Type B pancreatic cell (in vitro differentiated cells): ENCODE measurements at regions not wholly inside any gene's neighbourhood (a gene's known extent, or its start where the extent isn't known, plus 50 kb on each side); places are given as distances from the start of the nearest gene placed in this dataset.

Experiments used
- DNase-seq: peaks from one replicate; pipeline ENCODE4 v3.0.0; 2021; ENCODE audit warnings: mixed read lengths; ENCODE audit not compliant: unreplicated experiment; ENCODE audit errors: extremely low spot score
- H3K27ac Mint-ChIP-seq: 2 replicates; pipeline ENCODE4 v1.8.0; 2021; ENCODE audit warnings: mild to moderate bottlenecking, mixed read lengths
- H3K27me3 Mint-ChIP-seq: 2 replicates; pipeline ENCODE4 v1.8.0; 2021; ENCODE audit warnings: mixed read lengths
- H3K36me3 Mint-ChIP-seq: 2 replicates; pipeline ENCODE4 v1.8.0; 2021; ENCODE audit warnings: mixed read lengths
- H3K4me1 Mint-ChIP-seq: one replicate; pipeline ENCODE4 v1.8.0; 2021; ENCODE audit warnings: mixed read lengths; ENCODE audit not compliant: unreplicated experiment
- H3K4me3 Mint-ChIP-seq: 2 replicates; pipeline ENCODE4 v1.8.0; 2021; ENCODE audit warnings: mild to moderate bottlenecking, mixed read lengths
- H3K9me3 Mint-ChIP-seq: 2 replicates; pipeline ENCODE4 v1.8.0; 2021; ENCODE audit warnings: mixed read lengths
- CTCF ChIP-seq: fragments of 200-600 bp; sonication (generic); conservative IDR thresholded peaks from 2 replicates; pipeline ENCODE4 v1.5.0; 2021; ENCODE audit warnings: antibody characterized with exemption, mild to moderate bottlenecking

DNA sequence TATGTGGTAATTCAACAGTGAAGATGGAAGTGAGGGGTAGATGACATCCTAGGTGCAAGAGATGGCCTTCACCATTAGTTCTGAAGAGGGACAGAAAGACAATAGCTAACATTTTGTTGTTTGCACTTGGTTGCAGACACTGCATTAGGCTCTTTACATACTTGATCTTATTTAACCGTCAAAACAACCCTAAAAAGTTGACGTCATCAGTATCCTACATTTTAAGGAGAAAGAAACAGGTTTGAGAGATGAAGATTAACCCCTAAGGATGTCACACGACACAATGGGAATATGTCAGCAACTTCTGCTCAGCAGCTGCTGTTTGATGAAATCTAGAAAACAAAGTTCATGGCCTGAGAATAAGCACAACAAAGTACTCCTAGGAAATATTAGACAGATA is 72.6 kb upstream of the MC3R start:
- TF ChIP-seq CTCF = no peak
- peaks cover 4% of the 10 kb centered on the region for H3K9me3 Mint-ChIP-seq
- no peak overlapping the region for H3K27ac Mint-ChIP-seq
- H3K27me3 Mint-ChIP-seq = no peaks in the 10 kb centered on the region
- no peak for DNase-seq
- H3K4me1 Mint-ChIP-seq = no peaks in the 10 kb centered on the region
- H3K4me3 Mint-ChIP-seq = no peak overlapping the region
- H3K36me3 Mint-ChIP-seq = no peaks in the 10 kb centered on the region

- DNase-seq = no peak
- H3K27ac Mint-ChIP-seq = no peak overlapping the region
- peaks cover 4% of the 10 kb centered on the region for H3K9me3 Mint-ChIP-seq
- no peaks in the 10 kb centered on the region for H3K36me3 Mint-ChIP-seq
- TF ChIP-seq CTCF = no peak
- no peaks in the 10 kb centered on the region for H3K4me1 Mint-ChIP-seq
- H3K27me3 Mint-ChIP-seq = no peaks in the 10 kb centered on the region
- H3K4me3 Mint-ChIP-seq = no peak overlapping the region
These were observed 70.3 kb upstream of the MC3R start for GRCh38 chr20:56178219-56178618.

DNA sequence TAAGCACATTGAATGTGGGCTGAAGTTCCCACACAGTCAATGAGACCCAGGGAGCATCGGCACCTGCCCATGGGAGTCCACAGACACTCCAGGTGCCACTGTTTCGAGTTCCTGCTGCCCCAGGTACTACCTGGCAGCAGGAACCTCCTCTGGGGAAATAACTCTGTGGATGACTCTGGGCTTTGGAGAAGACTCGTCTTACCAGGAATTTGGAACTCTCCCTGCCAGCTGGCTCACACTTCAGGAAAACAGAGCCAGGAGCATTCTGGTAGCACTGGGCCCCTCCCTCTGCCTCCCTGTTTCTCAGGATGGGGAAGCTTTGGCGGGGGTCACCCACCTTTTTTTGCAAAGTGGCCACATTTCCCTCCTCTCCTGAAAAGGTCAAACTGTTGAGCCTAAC is 69.5 kb upstream of the MC3R start:
- no peaks in the 10 kb centered on the region for H3K36me3 Mint-ChIP-seq
- no peak overlapping the region for H3K4me3 Mint-ChIP-seq
- no peak for DNase-seq
- no peaks in the 10 kb centered on the region for H3K4me1 Mint-ChIP-seq
- TF ChIP-seq CTCF = no peak
- H3K27me3 Mint-ChIP-seq = no peaks in the 10 kb centered on the region
- H3K27ac Mint-ChIP-seq = no peak overlapping the region
- H3K9me3 Mint-ChIP-seq = peaks cover 4% of the 10 kb centered on the region

GRCh38 chr20:56181583-56181982 is 66.9 kb upstream of the MC3R start:
- H3K9me3 Mint-ChIP-seq = peaks cover 10% of the 10 kb centered on the region
- DNase-seq = no peak
- TF ChIP-seq CTCF = no peak
- no peaks in the 10 kb centered on the region for H3K36me3 Mint-ChIP-seq
- H3K27me3 Mint-ChIP-seq = no peaks in the 10 kb centered on the region
- no peak overlapping the region for H3K27ac Mint-ChIP-seq
- H3K4me1 Mint-ChIP-seq = no peaks in the 10 kb centered on the region
- no peak overlapping the region for H3K4me3 Mint-ChIP-seq

GRCh38 chr20:56187534-56188165 is 60.9 kb upstream of the MC3R start:
- Mint-ChIP-seq H3K4me3 (no peak overlapping the region), H3K27ac (no peak overlapping the region), H3K27me3 (no peaks in the 10 kb centered on the region), H3K36me3 (no peaks in the 10 kb centered on the region), H3K4me1 (no peaks in the 10 kb centered on the region), H3K9me3 (peaks cover 11% of the 10 kb centered on the region)
- no peak for DNase-seq
- TF ChIP-seq CTCF = no peak

DNA sequence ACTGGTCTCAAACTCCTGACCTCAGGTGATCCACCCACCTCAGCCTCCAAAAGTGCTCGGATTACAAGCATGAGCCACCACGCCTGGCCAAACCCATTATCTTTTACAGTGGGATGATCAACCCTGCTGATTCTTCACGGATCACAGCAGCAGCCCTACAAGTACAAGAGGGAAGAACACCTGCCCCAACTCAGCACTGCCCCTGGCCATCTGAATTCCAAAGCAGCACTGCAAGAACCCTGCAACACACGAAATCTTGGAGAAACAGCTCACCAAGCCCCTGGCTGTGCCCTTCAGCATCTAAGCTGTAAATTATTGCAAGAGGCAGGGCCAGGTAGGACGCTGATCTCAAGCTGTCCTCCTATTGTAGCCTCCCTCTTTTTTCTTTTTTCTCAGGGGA is 54.5 kb upstream of the MC3R start:
- no peaks in the 10 kb centered on the region for H3K36me3 Mint-ChIP-seq
- no peaks in the 10 kb centered on the region for H3K4me1 Mint-ChIP-seq
- no peaks in the 10 kb centered on the region for H3K27me3 Mint-ChIP-seq
- no peak for TF ChIP-seq CTCF
- H3K4me3 Mint-ChIP-seq = no peak overlapping the region
- H3K9me3 Mint-ChIP-seq = peaks cover 10% of the 10 kb centered on the region
- H3K27ac Mint-ChIP-seq = no peak overlapping the region
- no peak for DNase-seq
